ENCODE measurements at regions not wholly inside any gene's neighbourhood (a gene's known extent, or its start where the extent isn't known, plus 50 kb on each side); places are given as distances from the start of the nearest gene placed in this dataset.
"Not testable (repeated sequence)": the region's sequence is repeated elsewhere in the genome, so short reads cannot be mapped to it uniquely, and the experiment has no call there.

DNA sequence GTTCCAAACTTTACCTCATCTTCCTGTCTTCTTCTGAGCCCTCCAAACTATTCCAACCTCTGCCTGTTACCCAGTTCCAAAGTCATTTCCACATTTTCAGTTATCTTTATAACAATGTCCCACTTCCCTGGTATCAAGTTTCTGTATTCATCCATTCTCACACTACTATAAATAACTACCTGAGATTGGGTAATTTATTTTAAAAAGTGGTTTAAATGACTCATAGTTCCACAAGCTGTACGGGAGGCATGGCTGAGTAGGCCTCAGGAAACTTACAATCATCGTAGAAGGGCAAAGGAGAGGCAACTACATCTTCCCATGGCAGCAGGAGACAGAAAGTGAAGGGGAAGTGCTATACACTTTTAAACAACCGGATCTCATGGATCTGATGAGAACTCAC is 428.5 kb upstream of the RGS18 start:
- TF ChIP-seq PYGO2 (tag; IDR thresholded peaks at IDR 0.05), result no peak
- TF ChIP-seq CHD4 (IDR thresholded peaks at IDR 0.05; ENCODE audit: insufficient read depth, insufficient replicate concordance, low read depth, low read length, poor library complexity, severe bottlenecking), result no peak
- TF ChIP-seq TFAM (CRISPR knock-in tag; conservative IDR thresholded peaks at IDR 0.05), result no peak
- TF ChIP-seq ADNP (tag; IDR thresholded peaks at IDR 0.05), result no peak
- no peak for TF ChIP-seq JUND (IDR thresholded peaks at IDR 0.05; ENCODE audit: borderline replicate concordance, low read depth, low read length)
- TF ChIP-seq JUND (tag; IDR thresholded peaks at IDR 0.05; ENCODE audit: borderline replicate concordance, low read depth, low read length), result no peak
- TF ChIP-seq, protein P1, sequence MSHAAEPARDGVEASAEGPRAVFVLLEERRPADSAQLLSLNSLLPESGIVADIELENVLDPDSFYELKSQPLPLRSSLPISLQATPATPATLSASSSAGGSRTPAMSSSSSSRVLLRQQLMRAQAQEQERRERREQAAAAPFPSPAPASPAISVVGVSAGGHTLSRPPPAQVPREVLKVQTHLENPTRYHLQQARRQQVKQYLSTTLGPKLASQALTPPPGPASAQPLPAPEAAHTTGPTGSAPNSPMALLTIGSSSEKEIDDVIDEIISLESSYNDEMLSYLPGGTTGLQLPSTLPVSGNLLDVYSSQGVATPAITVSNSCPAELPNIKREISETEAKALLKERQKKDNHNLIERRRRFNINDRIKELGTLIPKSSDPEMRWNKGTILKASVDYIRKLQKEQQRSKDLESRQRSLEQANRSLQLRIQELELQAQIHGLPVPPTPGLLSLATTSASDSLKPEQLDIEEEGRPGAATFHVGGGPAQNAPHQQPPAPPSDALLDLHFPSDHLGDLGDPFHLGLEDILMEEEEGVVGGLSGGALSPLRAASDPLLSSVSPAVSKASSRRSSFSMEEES (CRISPR knock-in tag; IDR thresholded peaks at IDR 0.05), result no peak
- TF ChIP-seq NELFE (IDR thresholded peaks at IDR 0.05; ENCODE audit: insufficient read depth, insufficient read length), result no peak
- CTCF ChIA-PET (ENCODE audit: low intra/inter-chr PET ratio), result no interaction called here

DNA sequence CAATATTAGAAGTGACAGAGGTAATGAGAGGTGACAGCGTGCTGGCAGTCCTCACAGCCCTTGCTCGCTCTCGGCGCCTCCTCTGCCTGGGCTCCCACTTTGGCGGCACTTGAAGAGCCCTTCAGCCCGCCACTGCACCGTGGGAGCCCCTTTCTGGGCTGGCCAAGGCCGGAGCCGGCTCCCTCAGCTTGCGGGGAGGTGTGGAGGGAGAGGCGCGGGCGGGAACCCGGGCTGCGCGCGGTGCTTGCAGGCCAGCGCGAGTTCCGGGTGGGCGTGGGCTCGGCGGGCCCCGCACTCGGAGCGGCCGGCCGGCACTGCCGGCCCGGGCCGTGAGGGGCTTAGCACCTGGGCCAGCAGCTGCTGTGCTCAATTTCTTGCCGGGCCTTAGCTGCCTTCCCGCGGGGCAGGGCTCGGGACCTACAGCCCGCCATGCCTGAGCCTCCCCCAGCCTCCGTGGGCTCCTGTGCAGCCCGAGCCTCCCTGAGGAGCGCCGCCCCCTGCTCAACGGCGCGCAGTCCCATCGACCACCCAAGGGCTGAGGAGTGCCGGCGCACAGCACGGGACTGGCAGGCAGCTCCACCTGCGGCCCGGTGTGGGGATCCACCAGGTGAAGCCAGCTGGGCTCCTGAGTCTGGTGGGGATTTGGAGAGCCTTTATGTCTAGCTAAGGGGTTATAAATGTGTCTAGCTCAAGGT is 426.5 kb upstream of the RGS18 start:
- BruUV-seq (replicated peaks); H3K79me2 ChIP-seq (ENCODE audit: control insufficient read depth, insufficient read depth, low read length); H3K4me3 ChIP-seq; H3K9ac ChIP-seq (ENCODE audit: insufficient read depth in 1 of 2, low read depth in 2 of 2, low read length in 2 of 2); H3K4me2 ChIP-seq (ENCODE audit: insufficient read depth, low read length); in situ Hi-C loops (cut with MboI); H3K27me3 ChIP-seq (ENCODE audit: control insufficient read depth in 2 of 2, insufficient read depth in 2 of 2, low read length in 2 of 2); DNase-seq (ENCODE audit: extremely low read depth in 1 of 4, low spot score in 3 of 4); H2AFZ ChIP-seq (ENCODE audit: low read depth, low read length); H3K9me3 ChIP-seq (replicated peaks; ENCODE audit: control insufficient read depth, insufficient read depth, low read depth, low read length); H3K9me1 ChIP-seq (ENCODE audit: control insufficient read depth, insufficient read depth, low read length); H3K4me1 ChIP-seq (replicated peaks in 1 of 2; ENCODE audit: control insufficient read depth in 2 of 2, insufficient read depth in 2 of 2, low read length in 2 of 2); H4K20me1 ChIP-seq (replicated peaks; ENCODE audit: control insufficient read depth, insufficient read depth, low read length); ATAC-seq; FAIRE-seq; CTCF ChIA-PET (ENCODE audit: low intra/inter-chr PET ratio); H3K36me3 ChIP-seq (ENCODE audit: control insufficient read depth, insufficient read depth, low read length); H3K27ac ChIP-seq (ENCODE audit: extremely low read depth, low read depth, low read length); intact Hi-C loops (cut with micrococcal nuclease); POLR2A ChIA-PET: not testable (repeated sequence)
- WGBS (ENCODE audit: insufficient coverage, low coverage, missing lambda C conversion rate), result 33% methylated on average over 22 of the region's 49 CpGs

More for the DNA sequence above, 428.5 kb upstream of the RGS18 start:
- BruUV-seq (replicated peaks), result no TSS peak
- no peak overlapping the region for H3K4me2 ChIP-seq (ENCODE audit: insufficient read depth, low read length)
- POLR2A ChIA-PET, result no interaction called here
- intact Hi-C loops (cut with micrococcal nuclease), result no loop called here
- H3K27me3 ChIP-seq (ENCODE audit: control insufficient read depth in 2 of 2, insufficient read depth in 2 of 2, low read length in 2 of 2), result no peaks in the 10 kb centered on the region
- H3K9me1 ChIP-seq (ENCODE audit: control insufficient read depth, insufficient read depth, low read length), result no peaks in the 10 kb centered on the region
- FAIRE-seq (no peak), DNase-seq (ENCODE audit: extremely low read depth in 1 of 4, low spot score in 3 of 4) (no peak), ATAC-seq (no peak)
- in situ Hi-C loops (cut with MboI), result no loop called here
- H3K27ac ChIP-seq (ENCODE audit: extremely low read depth, low read depth, low read length), result no peak overlapping the region
- peaks cover 3% of the 10 kb centered on the region; the same call in 1 of the 2 replicates for H3K9me3 ChIP-seq (replicated peaks; ENCODE audit: control insufficient read depth, insufficient read depth, low read depth, low read length)
- no peaks in the 10 kb centered on the region for H3K4me1 ChIP-seq (replicated peaks in 1 of 2; ENCODE audit: control insufficient read depth in 2 of 2, insufficient read depth in 2 of 2, low read length in 2 of 2)
- H3K36me3 ChIP-seq (ENCODE audit: control insufficient read depth, insufficient read depth, low read length), result no peaks in the 10 kb centered on the region
- no peaks in the 10 kb centered on the region for H4K20me1 ChIP-seq (replicated peaks; ENCODE audit: control insufficient read depth, insufficient read depth, low read length)
- WGBS (ENCODE audit: insufficient coverage, low coverage, missing lambda C conversion rate), result 13% methylated on average over 3 of the region's 3 CpGs
- H3K4me3 ChIP-seq, result no peak overlapping the region
- H2AFZ ChIP-seq (ENCODE audit: low read depth, low read length), result 0 out of 2 replicates have a peak overlapping the region, but pooled peaks have one; percentile 27
- no peak overlapping the region for H3K9ac ChIP-seq (ENCODE audit: insufficient read depth in 1 of 2, low read depth in 2 of 2, low read length in 2 of 2)
- H3K79me2 ChIP-seq (ENCODE audit: control insufficient read depth, insufficient read depth, low read length), result no peaks in the 10 kb centered on the region
